ENCODE measurements at regions not wholly inside any gene's neighbourhood (a gene's known extent, or its start where the extent isn't known, plus 50 kb on each side); places are given as distances from the start of the nearest gene placed in this dataset.
A peak's percentile ranks its signal among the peaks of the same experiment; 100 is the strongest.

DNA sequence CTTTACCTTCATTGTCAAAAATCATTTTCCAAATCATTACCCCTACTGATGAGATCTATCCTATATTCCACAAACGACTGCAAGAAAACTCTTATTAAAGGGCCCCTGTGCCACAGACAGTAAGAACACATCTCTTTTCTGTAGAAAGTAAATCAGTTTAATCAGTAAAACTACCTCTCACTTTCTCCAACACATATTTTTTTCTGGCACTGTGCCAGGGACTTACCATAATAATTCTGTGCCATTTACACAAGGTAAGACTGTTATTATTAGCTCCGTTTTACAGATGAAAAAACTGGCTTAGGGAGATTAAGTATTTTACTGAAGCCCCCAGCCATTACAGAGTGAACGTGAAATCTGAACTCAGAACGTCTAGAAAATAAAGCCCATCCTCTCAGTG lies 587.0 kb upstream of the COX7C start:
- DNase-seq (ENCODE audit: low read depth) = no peak

DNA sequence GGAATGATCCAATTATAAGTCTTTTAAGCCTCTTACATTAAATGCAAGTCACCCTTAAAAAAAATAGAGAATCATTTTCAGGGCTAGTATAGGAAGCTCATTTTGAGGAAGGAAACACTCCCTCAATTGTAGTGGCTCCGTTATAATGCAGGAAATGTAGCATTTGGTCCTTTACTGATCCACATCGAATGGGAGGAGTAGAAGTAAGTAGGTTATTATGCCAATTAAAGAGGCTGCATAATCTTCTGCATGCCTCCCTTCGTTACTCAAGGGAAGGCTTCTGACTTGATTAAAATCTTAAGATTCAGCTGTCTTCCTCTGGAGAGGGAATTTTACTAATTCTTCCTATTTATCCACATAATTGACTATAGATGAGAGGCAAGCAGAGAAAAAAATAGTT lies 579.2 kb upstream of the COX7C start:
- DNase-seq (ENCODE audit: low read depth) = no peak

DNA sequence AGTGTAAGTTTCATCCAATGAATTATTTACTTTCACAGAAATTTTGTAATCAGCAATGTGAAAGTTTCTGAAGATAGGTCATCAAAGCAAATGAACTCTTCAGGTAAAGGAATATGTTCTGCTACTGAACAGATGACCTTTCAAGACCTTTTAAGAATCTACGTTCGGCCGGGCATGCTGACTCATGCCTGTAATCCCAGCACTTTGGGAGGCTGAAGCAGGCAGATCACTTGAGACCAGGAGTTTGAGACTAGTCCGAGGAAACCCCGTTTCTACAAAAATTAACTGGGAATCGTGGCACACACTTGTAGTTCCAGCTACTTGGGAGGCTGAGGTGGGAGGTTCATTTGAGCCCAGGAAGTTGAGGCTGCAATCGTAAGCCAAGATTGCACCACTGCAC lies 578.4 kb upstream of the COX7C start:
- no peak for DNase-seq (ENCODE audit: low read depth)

DNA sequence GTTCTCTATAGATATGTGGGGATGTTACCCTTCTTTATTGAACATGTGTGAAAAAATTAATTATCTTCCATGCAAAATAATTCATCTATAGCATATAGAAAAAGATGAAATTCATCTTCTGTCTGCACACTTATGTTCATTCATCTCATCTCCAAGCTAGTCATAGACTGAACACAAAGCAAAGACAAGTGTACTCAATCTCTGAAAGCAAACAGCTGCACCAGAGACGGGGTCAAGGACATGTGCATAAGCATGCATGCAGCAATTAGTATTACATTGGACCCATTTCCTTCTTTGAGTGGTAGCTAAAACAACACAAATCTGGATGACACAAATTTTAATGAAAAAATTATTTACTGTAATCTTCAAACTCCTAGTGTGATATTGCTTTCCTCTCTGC lies 547.0 kb upstream of the COX7C start:
- DNase-seq (ENCODE audit: low read depth) = no peak

DNA sequence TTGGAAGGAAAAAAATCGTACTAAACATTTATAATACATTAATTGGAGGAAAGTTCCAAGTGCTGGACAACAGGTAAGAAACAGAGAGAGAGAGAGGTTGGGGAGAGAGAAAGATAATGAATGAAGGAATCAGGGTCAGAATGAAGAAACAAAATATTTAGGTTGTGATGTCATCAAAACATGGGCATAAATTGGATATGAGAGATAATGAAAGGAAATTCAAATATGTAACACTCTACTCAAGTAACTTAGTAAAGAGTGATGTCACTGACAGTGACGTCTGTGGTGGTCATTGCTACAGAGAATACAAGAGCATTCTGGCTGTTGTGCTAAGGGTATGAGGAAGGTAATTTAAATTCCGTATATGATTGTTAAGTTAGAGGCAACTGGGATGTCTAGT lies 543.4 kb upstream of the COX7C start:
- no peak for DNase-seq (ENCODE audit: low read depth)

DNA sequence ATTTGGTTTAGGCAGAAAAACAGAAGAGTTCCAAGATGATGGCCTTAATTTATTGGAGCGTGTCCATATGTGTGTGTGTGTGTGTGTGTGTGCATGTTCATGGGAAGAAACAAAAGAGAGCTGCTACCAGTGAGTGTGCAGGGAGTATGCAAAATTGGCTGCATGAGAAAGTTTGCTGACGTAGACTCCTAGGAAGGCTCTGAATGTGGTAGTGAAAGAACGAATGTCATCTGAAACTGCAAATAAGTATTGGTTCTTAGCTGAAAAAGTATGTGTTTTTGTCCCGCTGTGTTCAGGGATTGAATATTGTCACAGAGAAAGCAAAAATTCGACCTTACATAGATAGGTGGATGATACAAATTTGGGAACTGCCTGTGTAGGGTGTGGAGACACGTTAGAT lies 542.6 kb upstream of the COX7C start:
- DNase-seq (ENCODE audit: low read depth) = no peak

DNA sequence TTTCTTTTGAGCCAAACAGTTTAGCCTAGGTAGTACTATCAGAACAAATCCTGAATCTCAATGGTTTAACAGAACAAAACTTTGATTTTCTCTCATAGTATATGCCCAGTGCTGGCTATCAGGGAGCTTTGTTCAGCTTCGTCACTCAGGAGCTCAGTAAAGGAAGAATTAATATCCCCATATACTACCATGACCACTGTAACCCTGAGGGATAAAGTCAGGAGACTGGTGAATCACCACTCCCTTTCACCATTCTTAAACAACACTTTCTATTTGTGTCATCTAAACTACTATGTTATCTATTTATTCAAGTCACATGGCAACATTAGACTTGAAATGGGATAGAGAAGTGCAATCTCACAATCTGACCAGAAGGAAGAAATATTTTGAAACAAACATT lies 522.6 kb upstream of the COX7C start:
- no peak for DNase-seq (ENCODE audit: low read depth)

DNA sequence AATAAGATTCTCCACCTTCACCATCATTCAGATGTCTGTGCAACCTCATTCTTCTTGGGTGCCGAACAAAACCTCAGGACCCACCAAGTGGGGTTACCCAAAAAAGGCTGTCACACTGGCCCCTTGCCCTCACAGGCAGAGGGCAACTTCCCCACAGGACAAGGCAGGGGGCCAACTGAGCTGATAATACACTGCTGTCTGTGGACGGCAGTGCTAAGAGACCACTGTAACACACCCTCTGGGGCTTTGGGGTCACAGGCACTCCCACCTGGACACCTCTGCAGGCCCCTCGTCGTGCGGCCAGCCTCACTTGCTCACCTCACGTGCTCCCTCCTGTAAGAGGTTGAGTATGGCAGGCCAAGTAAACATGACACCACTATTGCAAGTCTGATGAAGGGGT lies 515.8 kb upstream of the COX7C start:
- DNase-seq (ENCODE audit: low read depth) = no peak

DNA sequence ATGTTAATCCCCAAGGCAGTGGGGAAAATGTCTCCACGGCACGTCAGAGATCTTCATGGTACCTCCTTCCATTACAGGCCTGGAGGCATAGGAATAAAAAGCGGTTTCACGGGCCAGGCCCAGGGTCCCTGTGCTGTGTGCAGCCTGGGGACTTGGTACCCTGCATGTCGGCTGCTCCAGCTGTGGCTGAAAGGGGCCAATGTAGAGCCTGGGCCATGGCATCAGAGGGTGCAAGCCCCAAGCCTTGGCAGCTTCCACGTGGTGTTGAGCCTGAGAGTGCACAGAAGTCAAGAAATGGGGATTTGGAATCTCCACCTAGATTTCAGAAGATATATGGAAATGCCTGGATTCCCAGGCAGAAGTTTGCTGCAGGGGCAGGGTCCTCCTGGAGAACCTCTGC lies 508.9 kb upstream of the COX7C start:
- no peak for DNase-seq (ENCODE audit: low read depth)

DNA sequence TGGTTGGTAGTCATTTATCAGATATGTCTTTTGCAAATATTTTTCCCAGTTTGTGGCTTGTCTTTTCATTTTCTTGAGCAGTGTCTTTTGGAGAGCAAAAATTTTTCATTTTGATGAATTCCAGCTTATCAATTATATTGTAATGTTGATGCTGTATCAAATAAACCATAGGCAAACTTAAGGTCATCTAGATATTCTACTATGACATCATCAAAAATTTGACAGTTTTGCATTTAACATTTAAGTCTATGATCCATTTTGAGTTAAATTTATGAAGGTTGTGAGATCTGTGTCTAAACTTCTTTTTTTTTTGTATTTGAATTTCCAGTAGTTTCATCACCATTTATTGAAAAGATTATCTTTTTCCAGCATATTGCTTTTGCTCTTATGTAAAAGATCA lies 505.5 kb upstream of the COX7C start:
- no peak for DNase-seq (ENCODE audit: low read depth)

DNA sequence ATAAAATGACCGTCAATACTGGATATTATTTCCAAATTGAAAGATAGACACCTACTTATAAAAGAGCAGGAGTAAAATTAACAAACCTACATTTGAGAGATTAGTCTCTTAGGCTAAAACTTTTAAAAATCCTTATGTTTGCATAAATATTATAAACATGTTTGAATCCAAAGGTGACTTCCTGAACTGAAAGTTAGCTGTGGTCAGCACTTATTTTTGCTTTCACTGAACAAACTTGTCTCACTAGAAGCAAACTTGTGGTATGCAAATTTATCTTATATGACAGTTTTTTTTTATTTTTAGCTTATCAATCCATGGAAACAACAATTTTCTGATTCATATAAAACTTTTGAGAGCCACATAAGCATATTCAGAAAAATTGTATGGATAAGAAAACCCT lies 502.6 kb upstream of the COX7C start:
- DNase-seq (ENCODE audit: low read depth) = no peak

DNA sequence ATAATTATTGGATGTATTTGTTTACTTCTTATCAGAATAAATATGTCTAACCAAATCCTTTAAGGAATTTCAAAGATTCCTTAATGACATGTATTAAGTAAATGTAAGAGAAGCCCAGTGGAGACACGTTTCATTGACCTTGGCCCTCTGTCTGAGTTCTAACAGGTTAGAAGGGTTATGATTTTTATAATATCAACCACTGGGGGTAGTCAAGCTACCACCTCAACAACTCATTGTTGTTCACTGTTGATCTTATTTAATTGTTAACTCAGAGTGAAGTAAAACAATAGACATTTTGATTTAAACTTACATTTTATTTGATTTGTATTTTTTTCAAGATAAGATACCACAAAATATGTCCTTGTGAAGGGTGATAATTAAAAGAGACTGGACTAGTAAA lies 499.2 kb upstream of the COX7C start:
- peak; percentile 7 for DNase-seq (ENCODE audit: low read depth)

DNA sequence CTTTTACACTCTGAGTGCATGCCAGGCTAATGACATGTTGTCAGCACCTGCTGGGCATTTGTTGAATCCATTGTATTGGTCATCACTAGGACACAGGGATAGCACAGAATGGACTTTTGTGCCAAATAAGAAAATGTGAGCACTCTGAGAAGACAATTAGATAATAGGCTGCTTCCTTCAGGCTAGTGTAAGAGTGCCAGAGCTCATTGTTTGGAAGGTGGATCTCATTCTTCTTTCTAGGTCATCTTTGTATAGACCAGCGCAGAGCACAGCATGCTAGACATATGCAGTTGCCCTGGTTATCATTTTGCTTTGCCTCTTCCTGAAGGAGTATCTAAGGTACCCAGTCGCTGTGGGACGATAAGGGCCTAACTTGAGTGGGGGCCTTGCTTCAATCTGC lies 493.4 kb upstream of the COX7C start:
- DNase-seq (ENCODE audit: low read depth) = no peak

DNA sequence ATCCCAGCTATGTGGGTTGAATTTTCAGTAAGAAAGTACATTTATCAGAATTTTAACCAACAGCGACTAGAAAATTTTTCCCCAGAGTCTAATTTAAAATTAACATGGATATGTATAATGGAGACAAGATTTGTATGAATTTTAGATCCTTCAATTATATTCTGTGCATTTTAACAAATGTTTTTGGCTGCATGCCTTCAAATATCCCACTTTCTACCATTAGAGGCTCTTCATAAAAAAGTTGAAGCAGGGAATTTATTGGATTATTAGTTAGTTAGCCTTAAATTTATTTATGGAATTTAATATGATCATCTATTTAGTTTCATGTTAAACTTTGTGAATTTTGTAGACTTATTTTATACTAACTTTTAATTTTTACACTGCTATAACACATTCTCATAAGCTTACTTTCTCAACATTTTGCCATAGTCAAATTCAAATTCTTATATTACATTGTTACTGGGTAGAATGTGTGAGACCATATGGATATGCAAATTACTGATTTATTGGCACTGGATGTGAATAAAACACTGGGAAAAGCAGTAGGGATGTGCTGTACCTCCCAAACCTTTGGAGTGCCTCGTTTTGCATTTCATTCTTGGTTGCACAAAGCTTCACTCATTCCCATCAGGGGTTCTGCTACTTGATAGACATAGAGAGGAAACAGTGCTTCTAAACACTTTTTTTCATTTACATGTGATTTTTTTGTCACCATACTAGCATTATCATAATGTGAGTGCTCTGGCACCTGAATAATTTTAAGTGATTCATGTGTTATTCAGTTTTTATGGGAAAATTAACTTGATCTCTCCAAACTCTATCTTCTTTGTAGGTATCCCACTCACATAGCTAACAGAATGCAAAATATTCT lies 491.8 kb upstream of the COX7C start:
- DNase-seq (ENCODE audit: low read depth) = no peak

DNA sequence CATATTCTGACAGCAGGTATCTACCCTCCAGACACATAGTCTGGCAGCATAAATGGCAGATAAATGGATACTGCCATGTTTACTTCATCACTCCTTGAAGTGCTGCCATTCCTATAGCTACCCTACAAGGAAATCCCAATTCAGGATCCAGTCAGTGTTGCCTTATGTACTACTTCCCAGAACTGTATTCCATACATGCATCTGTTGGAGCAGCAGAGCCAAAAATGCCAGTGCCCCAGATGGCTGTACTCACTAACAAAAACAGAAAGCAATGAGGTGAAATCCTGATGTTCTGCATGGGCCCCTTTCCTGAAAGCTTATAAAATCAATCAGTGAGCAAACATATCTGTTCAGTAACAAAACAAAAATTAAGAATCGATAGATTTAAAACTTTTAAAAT lies 490.0 kb upstream of the COX7C start:
- DNase-seq (ENCODE audit: low read depth) = no peak

DNA sequence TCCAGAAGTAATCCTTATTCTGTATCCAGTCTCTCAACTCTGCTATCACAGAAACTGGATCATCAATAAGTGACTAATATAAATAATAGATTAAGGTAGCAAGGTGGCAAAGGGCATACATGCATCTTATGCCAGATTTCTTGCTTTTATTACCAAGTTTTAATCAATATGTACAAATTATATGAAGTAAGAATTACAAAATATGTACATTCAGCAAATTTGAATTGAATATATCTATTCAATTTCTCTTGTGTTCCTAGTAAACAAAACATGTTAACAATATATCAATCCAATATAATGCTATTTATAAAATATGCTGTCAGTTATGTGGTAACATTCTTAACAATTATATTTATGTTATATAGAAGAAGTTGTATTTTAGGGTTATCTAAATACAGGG lies 488.7 kb upstream of the COX7C start:
- DNase-seq (ENCODE audit: low read depth) = no peak

DNA sequence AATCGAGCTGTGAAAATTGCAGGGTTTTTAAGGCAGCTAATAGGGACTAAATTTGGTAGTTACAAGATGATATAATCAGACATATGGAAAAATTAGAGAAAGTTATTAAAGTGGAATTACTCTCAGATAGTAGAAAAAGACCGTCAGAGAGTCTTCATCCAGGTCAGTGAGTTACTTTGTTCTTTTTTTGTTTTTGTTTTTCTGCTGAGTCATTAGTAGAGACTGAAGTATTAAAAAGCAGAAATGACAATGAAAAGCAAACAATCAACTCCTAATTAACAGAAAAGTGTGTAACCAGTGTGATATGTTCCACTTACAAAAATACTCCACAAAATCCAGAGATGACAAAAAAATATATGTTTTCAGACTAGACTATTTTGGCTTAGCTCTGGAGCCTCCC lies 480.4 kb upstream of the COX7C start:
- no peak for DNase-seq (ENCODE audit: low read depth)

DNA sequence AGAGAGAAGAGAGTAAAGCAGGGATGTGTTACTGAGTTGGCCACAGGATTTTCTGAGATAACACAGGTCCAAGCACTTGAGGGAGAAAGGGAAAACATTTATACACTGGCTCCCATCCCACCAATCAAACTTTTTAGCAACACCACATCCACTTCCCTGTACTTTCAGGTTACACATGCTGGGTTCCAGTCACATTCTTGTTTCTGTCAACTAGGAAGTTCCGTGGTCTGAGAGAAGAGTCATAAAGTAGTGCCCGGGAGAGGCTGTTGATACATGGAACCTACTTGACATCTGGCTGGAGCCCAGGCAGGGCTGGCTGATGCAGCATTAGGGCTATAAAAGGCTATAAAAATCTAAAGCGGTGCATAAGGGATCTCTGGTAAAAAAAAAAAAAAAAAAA lies 473.9 kb upstream of the COX7C start:
- no peak for DNase-seq (ENCODE audit: low read depth)

DNA sequence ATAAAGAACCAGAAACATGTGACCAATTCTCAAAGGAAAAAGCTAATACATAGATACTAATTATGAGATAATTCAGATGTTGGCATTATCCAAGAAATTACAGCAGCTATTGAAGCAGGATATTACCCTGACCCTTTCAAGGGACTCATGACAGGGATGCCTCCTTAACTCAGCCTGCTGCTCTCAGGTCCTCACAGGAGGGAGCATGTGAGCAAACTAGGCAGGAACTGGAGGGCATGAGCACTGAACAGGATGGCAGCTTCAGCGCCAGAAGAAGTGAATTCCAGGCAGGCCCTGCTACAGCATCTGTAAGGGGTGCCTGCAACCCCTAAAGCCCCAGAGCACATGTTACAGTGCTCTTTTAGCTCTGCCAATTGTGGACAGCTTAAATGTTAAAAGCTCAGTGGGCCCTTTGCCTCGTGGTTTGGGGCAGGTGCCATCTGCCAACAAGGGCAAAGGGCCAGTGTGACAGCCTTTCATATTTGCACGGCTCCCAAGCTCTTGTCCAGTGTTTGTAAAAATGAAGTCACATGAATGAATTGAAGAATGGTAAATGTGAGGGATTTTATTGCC lies 464.7 kb upstream of the COX7C start:
- no peak for DNase-seq (ENCODE audit: low read depth)

DNA sequence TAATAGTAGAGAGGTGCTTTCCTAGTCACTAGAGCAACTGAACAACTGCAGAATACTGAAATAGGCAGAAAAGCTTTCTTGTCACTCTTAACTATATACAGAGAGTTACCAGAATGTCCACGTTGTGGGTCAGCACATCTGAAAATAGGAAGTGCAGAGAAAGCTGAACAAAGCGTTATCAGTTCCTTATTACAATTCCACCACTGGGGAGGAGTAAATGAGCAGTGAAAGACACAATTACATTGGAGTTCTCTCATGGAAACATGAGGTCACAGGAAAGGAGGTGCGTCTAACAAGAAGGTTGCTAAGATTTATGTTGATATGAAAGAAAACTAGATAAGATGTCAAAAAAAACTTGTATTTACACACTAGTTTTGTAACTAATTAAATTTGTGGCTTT lies 461.9 kb upstream of the COX7C start:
- DNase-seq (ENCODE audit: low read depth) = no peak

DNA sequence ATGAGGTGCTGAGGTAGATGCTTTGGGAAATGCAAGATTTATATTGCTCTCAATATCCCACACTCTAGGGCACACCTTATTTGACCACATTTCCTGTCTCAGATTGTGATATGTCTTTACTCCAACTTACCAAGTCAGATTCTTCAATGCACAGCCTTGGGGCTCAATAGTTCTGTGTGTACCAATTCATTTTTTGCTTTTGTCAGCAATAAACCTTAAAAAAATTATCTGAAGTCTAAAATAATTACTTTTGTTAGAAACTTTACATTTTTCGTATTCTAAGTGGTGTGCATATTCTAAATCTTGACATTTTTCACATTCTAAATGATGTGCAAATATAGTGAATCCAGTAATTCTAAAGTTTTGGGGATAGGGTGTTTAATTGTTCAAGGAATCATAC lies 447.5 kb upstream of the COX7C start:
- no peak for DNase-seq (ENCODE audit: low read depth)

DNA sequence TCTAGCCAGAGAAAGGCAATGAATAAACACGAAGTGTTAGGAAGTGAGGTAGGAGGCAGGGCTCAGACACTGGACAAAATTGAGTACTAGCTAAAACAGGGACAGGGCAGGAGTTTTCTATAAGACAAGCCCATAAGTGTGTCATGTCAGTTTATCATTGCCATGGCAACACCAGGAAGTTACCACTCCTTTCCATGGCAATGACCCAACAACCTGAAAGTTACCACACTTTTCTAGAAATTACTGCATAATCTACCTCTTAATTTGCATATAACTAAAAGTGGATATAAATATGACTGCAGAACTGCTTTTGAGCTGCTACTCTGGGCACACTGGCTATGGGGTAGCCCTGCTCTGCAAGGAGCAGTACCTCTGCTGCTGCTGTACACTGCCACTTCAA lies 442.5 kb upstream of the COX7C start:
- DNase-seq (ENCODE audit: low read depth) = no peak

DNA sequence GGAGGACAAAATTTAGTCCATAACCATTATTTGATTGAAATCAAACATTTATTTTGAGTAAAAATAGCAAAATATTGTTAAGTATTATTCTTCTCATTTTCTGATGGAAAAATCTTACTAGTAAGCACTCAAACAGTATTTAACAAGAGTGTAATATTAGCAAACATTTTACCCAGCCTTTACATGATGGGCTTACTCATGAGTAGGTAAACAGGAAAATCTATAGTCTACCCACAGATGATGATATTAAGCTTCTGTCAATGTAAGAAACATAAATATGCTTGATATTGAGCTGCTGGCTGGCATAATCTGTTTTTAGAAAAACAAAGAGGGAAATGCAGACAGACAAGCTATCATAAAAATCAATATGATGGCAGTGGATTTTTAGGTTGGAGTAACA lies 418.5 kb upstream of the COX7C start:
- DNase-seq (ENCODE audit: low read depth) = no peak

DNA sequence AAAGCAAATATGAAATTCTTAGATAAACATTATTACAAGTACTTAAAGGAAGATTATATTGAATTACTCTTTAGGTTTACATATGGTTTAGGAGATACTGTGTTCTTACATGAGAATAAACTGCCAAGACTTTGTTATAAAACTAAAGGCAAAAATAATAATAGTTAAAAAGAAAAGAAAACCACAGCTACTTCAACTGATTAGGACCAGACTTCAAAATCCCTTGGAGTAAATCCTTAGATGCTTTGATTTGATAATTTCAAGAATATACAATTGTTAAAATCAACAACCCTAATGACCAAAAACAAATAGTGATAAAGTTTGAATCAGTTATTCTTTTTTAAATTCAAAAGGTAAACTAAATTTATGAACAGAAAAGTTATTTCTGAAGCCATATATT lies 389.6 kb upstream of the COX7C start:
- DNase-seq (ENCODE audit: low read depth) = no peak

Measured in CMK (cell line).